HCT116 (cell line): ENCODE measurements at regions not wholly inside any gene's neighbourhood (a gene's known extent, or its start where the extent isn't known, plus 50 kb on each side); places are given as distances from the start of the nearest gene placed in this dataset.

Experiments used
- ATAC-seq: fragments of 200-7000 bp; cut with Tn5 transposase; 2 replicates; pipeline ENCODE4 v1.9.1; 2020; ENCODE audit warnings: mild to moderate bottlenecking, moderate library complexity
- BruUV-seq: library from RNA; stranded (reverse); fragments of 400-500 nt; replicated peaks from 2 replicates; lab custom pipeline; 2021; lab: Mats Ljungman, UMichigan
- CTCF ChIA-PET: fragments of 300-600 bp; sonication (Branson Sonifier 250); formaldehyde crosslinking; loops from one replicate; lab custom pipeline; 2021; ENCODE audit warnings: antibody characterized with exemption; lab: Charles Lee
- POLR2A ChIA-PET: fragments of 300-600, 350-600 bp; sonication (Branson Sonifier 250); formaldehyde crosslinking; loops from one replicate; lab custom pipeline; 2021; ENCODE audit warnings: antibody characterized with exemption; lab: Charles Lee
- RAD21 ChIA-PET, 2 experiments: fragments of 300-600 bp; sonication (Branson Sonifier 250); formaldehyde crosslinking; loops; one replicate each; lab custom pipeline; 2023; ENCODE audit warnings: low total read pairs in 2 of 2; ENCODE audit not compliant: uncharacterized antibody in 2 of 2, unreplicated experiment in 2 of 2, low non-redundant PET in 1 of 2; lab: Charles Lee
- DNase-seq: peaks from one replicate; pipeline ENCODE4 v3.0.0-alpha.2; 2010; ENCODE audit warnings: low read depth, low spot score
- H2AFZ ChIP-seq: fragments of 200-600 bp; shearing (Covaris generic), sonication (generic); 2 replicates; pipeline ENCODE4 v1.6.1; 2017; ENCODE audit warnings: low read depth, mixed run types, mixed read lengths, antibody characterized with exemption, low read length; ENCODE audit not compliant: poor library complexity, severe bottlenecking
- H3K27ac ChIP-seq: 2 replicates; pipeline ENCODE4 v1.5.1; 2012; ENCODE audit warnings: low read depth, low read length
- H3K27me3 ChIP-seq: fragments of 200-600 bp; sonication (generic); 2 replicates; pipeline ENCODE4 v1.6.1; 2016; ENCODE audit warnings: mixed run types, low read length, mixed read lengths; ENCODE audit not compliant: insufficient read depth
- H3K36me3 ChIP-seq, 2 experiments: fragments of 200-500 bp in 1 of 2; fragments of 200-600 bp in 1 of 2; sonication (Bioruptor generic) in 1 of 2; sonication (generic) in 1 of 2; 2 replicates each; pipeline versions ENCODE4 v1.5.1 to v1.6.1; 2014 to 2016; ENCODE audit warnings: low read length in 2 of 2, inconsistent platforms in 1 of 2, mixed read lengths in 1 of 2, mixed run types in 1 of 2; ENCODE audit not compliant: insufficient read depth in 2 of 2, control insufficient read depth in 1 of 2
- H3K4me1 ChIP-seq, 2 experiments: fragments of 200-600 bp in 1 of 2; sonication (generic) in 1 of 2; 2 replicates each; pipeline versions ENCODE4 v1.5.1 to v1.6.1; 2012 to 2017; ENCODE audit warnings: low read length in 2 of 2, inconsistent platforms in 1 of 2, mild to moderate bottlenecking in 1 of 2, mixed read lengths in 1 of 2, mixed run types in 1 of 2, moderate library complexity in 1 of 2; ENCODE audit not compliant: insufficient read depth in 2 of 2, control insufficient read depth in 1 of 2
- H3K4me2 ChIP-seq: fragments of 200-600 bp; sonication (generic); 2 replicates; pipeline ENCODE4 v1.6.1; 2017; ENCODE audit warnings: mixed run types, low read length, mixed read lengths
- H3K4me3 ChIP-seq, 2 experiments: fragments of 200-600 bp in 1 of 2; sonication (generic) in 1 of 2; replicated peaks in 1 of 2; 2 replicates each; pipeline ENCODE4 v1.5.1; 2011 to 2016; ENCODE audit warnings: low read length in 2 of 2, control low read depth in 1 of 2, low read depth in 1 of 2, mild to moderate bottlenecking in 1 of 2, mixed read lengths in 1 of 2, mixed run types in 1 of 2
- H3K79me2 ChIP-seq: fragments of 200-600 bp; sonication (generic); 2 replicates; pipeline ENCODE4 v1.6.1; 2017; ENCODE audit warnings: mild to moderate bottlenecking, mixed run types, low read length, moderate library complexity, mixed read lengths; ENCODE audit not compliant: insufficient read depth
- H3K9ac ChIP-seq: fragments of 200-600 bp; sonication (generic); 2 replicates; pipeline ENCODE4 v1.6.1; 2016; ENCODE audit warnings: low read length, mixed read lengths
- H3K9me2 ChIP-seq: fragments of 200-600 bp; sonication (generic), shearing (Covaris generic); 2 replicates; pipeline ENCODE4 v1.6.1; 2017; ENCODE audit warnings: mixed run types, mild to moderate bottlenecking, moderate library complexity; ENCODE audit not compliant: insufficient read depth
- H3K9me3 ChIP-seq, 2 experiments: fragments of 200-500 bp in 1 of 2; fragments of 200-600 bp in 1 of 2; sonication (Bioruptor generic) in 1 of 2; sonication (generic) in 1 of 2; 2 replicates each; pipeline ENCODE4 v1.6.1; 2014 to 2017; ENCODE audit warnings: low read length in 2 of 2, mixed read lengths in 2 of 2, inconsistent platforms in 1 of 2, low read depth in 1 of 2, mild to moderate bottlenecking in 1 of 2, mixed run types in 1 of 2, moderate library complexity in 1 of 2; ENCODE audit not compliant: control insufficient read depth in 1 of 2, insufficient read depth in 1 of 2
- H4K20me1 ChIP-seq: fragments of 200-600 bp; sonication (generic), shearing (Covaris generic); 2 replicates; pipeline ENCODE4 v1.6.1; 2017; ENCODE audit warnings: mixed run types, mild to moderate bottlenecking, moderate library complexity; ENCODE audit not compliant: insufficient read depth
- CBX3 ChIP-seq: IDR thresholded peaks from 2 replicates; pipeline ENCODE4 v1.6.1; 2012; ENCODE audit warnings: low read depth
- CEBPB ChIP-seq: IDR thresholded peaks from 2 replicates; pipeline ENCODE4 v1.6.1; 2012; ENCODE audit warnings: low read depth
- ELF1 ChIP-seq: IDR thresholded peaks from 2 replicates; pipeline ENCODE4 v1.6.1; 2012; ENCODE audit warnings: low read depth, borderline replicate concordance
- EZH2phosphoT487 ChIP-seq: fragments of 200-600 bp; IDR thresholded peaks from 2 replicates; pipeline ENCODE4 v1.6.1; 2018; ENCODE audit warnings: antibody characterized with exemption, borderline replicate concordance
- SIN3A ChIP-seq: IDR thresholded peaks from 2 replicates; pipeline ENCODE4 v1.6.1; 2012; ENCODE audit warnings: low read depth
- ZBTB33 ChIP-seq: IDR thresholded peaks from 2 replicates; pipeline ENCODE4 v1.6.1; 2011; ENCODE audit warnings: mild to moderate bottlenecking, low read length, moderate library complexity; ENCODE audit not compliant: insufficient replicate concordance; ENCODE audit errors: extremely low read depth
- ZFX ChIP-seq: fragments of 450-650 bp; IDR thresholded peaks from 2 replicates; pipeline ENCODE4 v1.6.1; 2017
- ZNF274 ChIP-seq: fragments of 200-500 bp; sonication (Bioruptor generic); IDR thresholded peaks from 2 replicates; pipeline ENCODE4 v1.6.1; 2014; ENCODE audit warnings: mild to moderate bottlenecking, low read depth, low read length, inconsistent platforms
- intact Hi-C: fragments of 100-400 bp; cut with micrococcal nuclease; formaldehyde crosslinking; loops from 2 replicates; pipeline ENCODE4 v1.10.0; 2022
- TF ChIP-seq, protein P1 (sequence below): IDR thresholded peaks from 2 replicates; pipeline ENCODE4 v1.6.1; 2012; ENCODE audit warnings: low read depth

DNA sequence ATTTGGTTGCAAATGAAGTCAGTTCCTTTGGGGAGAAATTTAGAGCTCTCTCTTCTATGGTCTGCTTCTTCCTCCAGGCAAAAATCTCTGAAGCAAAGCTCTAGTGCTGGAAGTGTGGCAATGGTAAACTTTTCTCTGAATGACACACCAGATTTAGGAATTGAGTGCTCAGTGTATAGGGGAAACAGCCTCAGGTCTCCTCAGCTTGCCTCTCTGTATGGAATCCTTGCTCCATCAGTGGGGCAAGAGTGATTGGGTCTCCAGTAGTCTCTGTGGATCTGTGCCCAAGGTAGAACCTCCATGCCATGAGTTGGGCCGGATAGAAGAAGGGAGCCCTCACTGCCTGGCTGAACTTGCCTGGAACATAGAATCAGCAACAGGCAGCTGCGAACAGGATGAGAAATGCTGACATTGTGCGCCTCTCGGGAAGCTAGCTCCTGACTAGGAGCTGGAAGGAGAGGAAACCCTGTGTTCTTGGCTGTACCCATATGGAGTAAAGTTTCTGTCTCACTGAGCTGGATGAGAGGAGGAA lies 156.1 kb downstream of the WNT7A start:
- H3K27me3 ChIP-seq = no peaks in the 10 kb centered on the region
- H3K4me1 ChIP-seq = no peaks in the 10 kb centered on the region
- H3K36me3 ChIP-seq = no peaks in the 10 kb centered on the region
- CTCF ChIA-PET = no interaction called here
- TF ChIP-seq ZNF274 (no peak), SIN3A (no peak), ZBTB33 (no peak)
- TF ChIP-seq, all 23 proteins: peak for 0
- no peaks in the 10 kb centered on the region for H4K20me1 ChIP-seq
- no peak overlapping the region for H3K4me3 ChIP-seq
- ATAC-seq (no peak), DNase-seq (no peak)
- ChIA-PET POLR2A (no interaction called here), RAD21 (no interaction called here)
- no peak overlapping the region for H3K4me2 ChIP-seq
- no peaks in the 10 kb centered on the region for H3K79me2 ChIP-seq
- BruUV-seq = no TSS peak
- intact Hi-C loops = no loop called here
- H3K9me3 ChIP-seq = no peaks in the 10 kb centered on the region
- no peaks in the 10 kb centered on the region for H3K9me2 ChIP-seq
- no peak overlapping the region for H3K9ac ChIP-seq
- H3K27ac ChIP-seq = no peak overlapping the region
- no peak overlapping the region for H2AFZ ChIP-seq

DNA sequence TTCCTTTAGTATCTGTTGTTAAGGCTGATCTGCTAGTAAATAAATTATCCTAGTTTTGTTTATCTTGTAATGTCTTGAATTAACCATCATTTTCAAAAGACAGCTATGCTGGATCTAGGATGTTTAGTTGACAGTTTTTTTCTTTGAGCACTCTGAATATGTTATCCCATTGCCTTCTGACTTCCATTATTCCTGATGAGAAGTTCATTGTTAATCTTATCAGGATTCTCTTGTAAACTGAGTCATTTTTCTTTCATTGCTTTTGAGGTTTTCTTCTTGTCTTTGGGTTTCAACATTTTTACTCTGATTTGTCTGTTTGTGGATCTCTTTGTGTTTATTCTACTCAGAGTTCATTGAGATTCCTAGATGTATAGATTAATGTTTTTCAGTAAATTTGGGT lies 157.7 kb downstream of the WNT7A start:
- Histone ChIP-seq H3K27me3 (no peaks in the 10 kb centered on the region), H3K4me1 (no peaks in the 10 kb centered on the region), H4K20me1 (no peaks in the 10 kb centered on the region), H3K9me2 (no peaks in the 10 kb centered on the region), H3K9ac (no peak overlapping the region), H3K27ac (no peak overlapping the region), H3K79me2 (no peaks in the 10 kb centered on the region), H3K36me3 (no peaks in the 10 kb centered on the region), H3K9me3 (no peaks in the 10 kb centered on the region), H3K4me2 (no peak overlapping the region), H3K4me3 (no peak overlapping the region), H2AFZ (no peak overlapping the region)
- no peak for TF ChIP-seq ELF1
- no peak for TF ChIP-seq EZH2phosphoT487
- TF ChIP-seq, protein P1, sequence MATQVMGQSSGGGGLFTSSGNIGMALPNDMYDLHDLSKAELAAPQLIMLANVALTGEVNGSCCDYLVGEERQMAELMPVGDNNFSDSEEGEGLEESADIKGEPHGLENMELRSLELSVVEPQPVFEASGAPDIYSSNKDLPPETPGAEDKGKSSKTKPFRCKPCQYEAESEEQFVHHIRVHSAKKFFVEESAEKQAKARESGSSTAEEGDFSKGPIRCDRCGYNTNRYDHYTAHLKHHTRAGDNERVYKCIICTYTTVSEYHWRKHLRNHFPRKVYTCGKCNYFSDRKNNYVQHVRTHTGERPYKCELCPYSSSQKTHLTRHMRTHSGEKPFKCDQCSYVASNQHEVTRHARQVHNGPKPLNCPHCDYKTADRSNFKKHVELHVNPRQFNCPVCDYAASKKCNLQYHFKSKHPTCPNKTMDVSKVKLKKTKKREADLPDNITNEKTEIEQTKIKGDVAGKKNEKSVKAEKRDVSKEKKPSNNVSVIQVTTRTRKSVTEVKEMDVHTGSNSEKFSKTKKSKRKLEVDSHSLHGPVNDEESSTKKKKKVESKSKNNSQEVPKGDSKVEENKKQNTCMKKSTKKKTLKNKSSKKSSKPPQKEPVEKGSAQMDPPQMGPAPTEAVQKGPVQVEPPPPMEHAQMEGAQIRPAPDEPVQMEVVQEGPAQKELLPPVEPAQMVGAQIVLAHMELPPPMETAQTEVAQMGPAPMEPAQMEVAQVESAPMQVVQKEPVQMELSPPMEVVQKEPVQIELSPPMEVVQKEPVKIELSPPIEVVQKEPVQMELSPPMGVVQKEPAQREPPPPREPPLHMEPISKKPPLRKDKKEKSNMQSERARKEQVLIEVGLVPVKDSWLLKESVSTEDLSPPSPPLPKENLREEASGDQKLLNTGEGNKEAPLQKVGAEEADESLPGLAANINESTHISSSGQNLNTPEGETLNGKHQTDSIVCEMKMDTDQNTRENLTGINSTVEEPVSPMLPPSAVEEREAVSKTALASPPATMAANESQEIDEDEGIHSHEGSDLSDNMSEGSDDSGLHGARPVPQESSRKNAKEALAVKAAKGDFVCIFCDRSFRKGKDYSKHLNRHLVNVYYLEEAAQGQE = no peak
- no peak for TF ChIP-seq ZFX
- no peak for TF ChIP-seq CBX3
- TF ChIP-seq ZNF274 = no peak
- no peak for TF ChIP-seq CEBPB
- ChIA-PET CTCF (no interaction called here), RAD21 (no interaction called here), POLR2A (no interaction called here)
- no peak for ATAC-seq
- no peak for DNase-seq
- intact Hi-C loops = no loop called here
- no TSS peak for BruUV-seq
